HFFc6 (cell line): ENCODE measurements at regions not wholly inside any gene's neighbourhood (a gene's known extent, or its start where the extent isn't known, plus 50 kb on each side); places are given as distances from the start of the nearest gene placed in this dataset.

Experiments
- DNase-seq: peaks from one replicate; pipeline ENCODE4 v3.0.0-alpha.2; 2018
- H3K27ac Mint-ChIP-seq: 2 replicates; pipeline ENCODE4 v1.8.0; 2020; ENCODE audit warnings: mild to moderate bottlenecking, mixed read lengths
- H3K27me3 Mint-ChIP-seq: 2 replicates; pipeline ENCODE4 v1.8.0; 2021; ENCODE audit warnings: mild to moderate bottlenecking, moderate library complexity, mixed read lengths; ENCODE audit not compliant: insufficient read depth
- H3K36me3 Mint-ChIP-seq: 2 replicates; pipeline ENCODE4 v1.8.0; 2021; ENCODE audit warnings: low read depth, mixed read lengths
- H3K4me1 Mint-ChIP-seq: 2 replicates; pipeline ENCODE4 v1.8.0; 2020; ENCODE audit warnings: low read depth, mixed read lengths
- H3K4me3 Mint-ChIP-seq: 2 replicates; pipeline ENCODE4 v1.8.0; 2020; ENCODE audit warnings: mild to moderate bottlenecking, moderate library complexity, mixed read lengths
- H3K9me3 Mint-ChIP-seq: 2 replicates; pipeline ENCODE4 v1.8.0; 2020; ENCODE audit warnings: mild to moderate bottlenecking, mixed read lengths
- CTCF ChIP-seq: fragments of 200-600 bp; sonication (generic); IDR thresholded peaks from 2 replicates; pipeline ENCODE4 v1.5.0; 2021; ENCODE audit warnings: antibody characterized with exemption, mild to moderate bottlenecking

- no peak for TF ChIP-seq CTCF
- Mint-ChIP-seq H3K27me3 (no peaks in the 10 kb centered on the region), H3K36me3 (no peaks in the 10 kb centered on the region), H3K4me1 (no peaks in the 10 kb centered on the region), H3K27ac (no peak overlapping the region), H3K4me3 (no peak overlapping the region), H3K9me3 (no peaks in the 10 kb centered on the region)
- DNase-seq: no peak
These were observed 108.0 kb downstream of the PPM1A start for GRCh38 chr14:60356906-60357550.

- TF ChIP-seq CTCF: no peak
- no peaks in the 10 kb centered on the region for H3K9me3 Mint-ChIP-seq
- no peaks in the 10 kb centered on the region for H3K27me3 Mint-ChIP-seq
- H3K36me3 Mint-ChIP-seq: no peaks in the 10 kb centered on the region
- no peak overlapping the region for H3K27ac Mint-ChIP-seq
- H3K4me3 Mint-ChIP-seq: no peak overlapping the region
- H3K4me1 Mint-ChIP-seq: no peaks in the 10 kb centered on the region
- DNase-seq: no peak
These were observed 108.6 kb downstream of the PPM1A start for GRCh38 chr14:60357551-60358149.

GRCh38 chr14:60363275-60363674, 114.3 kb downstream of the PPM1A start:
- no peak overlapping the region for H3K4me3 Mint-ChIP-seq
- peaks cover 1% of the 10 kb centered on the region; the same call in 1 of the 2 replicates for H3K27me3 Mint-ChIP-seq
- no peak overlapping the region for H3K27ac Mint-ChIP-seq
- no peak for TF ChIP-seq CTCF
- H3K36me3 Mint-ChIP-seq: no peaks in the 10 kb centered on the region
- H3K9me3 Mint-ChIP-seq: no peaks in the 10 kb centered on the region
- no peaks in the 10 kb centered on the region for H3K4me1 Mint-ChIP-seq
- no peak for DNase-seq

- Mint-ChIP-seq H3K27ac (no peak overlapping the region), H3K4me1 (no peaks in the 10 kb centered on the region), H3K27me3 (peaks cover 1% of the 10 kb centered on the region; the same call in 1 of the 2 replicates), H3K36me3 (no peaks in the 10 kb centered on the region), H3K9me3 (no peaks in the 10 kb centered on the region), H3K4me3 (no peak overlapping the region)
- no peak for TF ChIP-seq CTCF
- no peak for DNase-seq
These were observed 114.7 kb downstream of the PPM1A start for GRCh38 chr14:60363687-60364086.

GRCh38 chr14:60381909-60382308, 104.0 kb downstream of the C14orf39 start:
- H3K27ac Mint-ChIP-seq: no peak overlapping the region
- H3K36me3 Mint-ChIP-seq: no peaks in the 10 kb centered on the region
- no peak overlapping the region for H3K4me3 Mint-ChIP-seq
- no peak for DNase-seq
- peaks cover 2% of the 10 kb centered on the region; the same call in 1 of the 2 replicates for H3K27me3 Mint-ChIP-seq
- no peak for TF ChIP-seq CTCF
- no peaks in the 10 kb centered on the region for H3K9me3 Mint-ChIP-seq
- no peaks in the 10 kb centered on the region for H3K4me1 Mint-ChIP-seq
